ENCODE measurements at regions not wholly inside any gene's neighbourhood (a gene's known extent, or its start where the extent isn't known, plus 50 kb on each side); places are given as distances from the start of the nearest gene placed in this dataset.
"Not testable (repeated sequence)": the region's sequence is repeated elsewhere in the genome, so short reads cannot be mapped to it uniquely, and the experiment has no call there.

GRCh38 chr5:86671536-86671935, 53.8 kb downstream of the COX7C start:
- in situ Hi-C loops (cut with HindIII; ENCODE audit: low sequenced_read_pairs), result no loop called here

- in situ Hi-C loops (cut with HindIII; ENCODE audit: low sequenced_read_pairs), result no loop called here
These were observed 56.3 kb downstream of the COX7C start for GRCh38 chr5:86674069-86674468.

GRCh38 chr5:86675311-86675710, 57.6 kb downstream of the COX7C start:
- in situ Hi-C loops (cut with HindIII; ENCODE audit: low sequenced_read_pairs), result no loop called here

- in situ Hi-C loops (cut with HindIII; ENCODE audit: low sequenced_read_pairs), result no loop called here
These were observed 61.8 kb downstream of the COX7C start for GRCh38 chr5:86679529-86679928.

- in situ Hi-C loops (cut with HindIII; ENCODE audit: low sequenced_read_pairs), result no loop called here
These were observed 62.2 kb downstream of the COX7C start for GRCh38 chr5:86679949-86680348.

- in situ Hi-C loops (cut with HindIII; ENCODE audit: low sequenced_read_pairs), result no loop called here
These were observed 66.5 kb downstream of the COX7C start for GRCh38 chr5:86684222-86684621.

- in situ Hi-C loops (cut with HindIII; ENCODE audit: low sequenced_read_pairs), result no loop called here
These were observed 68.3 kb downstream of the COX7C start for GRCh38 chr5:86686046-86686445.

- in situ Hi-C loops (cut with HindIII; ENCODE audit: low sequenced_read_pairs), result no loop called here
These were observed 70.7 kb downstream of the COX7C start for GRCh38 chr5:86688406-86688805.

- in situ Hi-C loops (cut with HindIII; ENCODE audit: low sequenced_read_pairs), result no loop called here
These were observed 71.5 kb downstream of the COX7C start for GRCh38 chr5:86689103-86689729.

GRCh38 chr5:86709157-86709881, 91.6 kb downstream of the COX7C start:
- in situ Hi-C loops (cut with HindIII; ENCODE audit: low sequenced_read_pairs), result no loop called here

GRCh38 chr5:86716121-86716520, 98.4 kb downstream of the COX7C start:
- in situ Hi-C loops (cut with HindIII; ENCODE audit: low sequenced_read_pairs), result no loop called here

GRCh38 chr5:86731319-86732117, 113.8 kb downstream of the COX7C start:
- in situ Hi-C loops (cut with HindIII; ENCODE audit: low sequenced_read_pairs), result not testable (repeated sequence)

GRCh38 chr5:86735370-86735769, 117.6 kb downstream of the COX7C start:
- in situ Hi-C loops (cut with HindIII; ENCODE audit: low sequenced_read_pairs), result no loop called here

- in situ Hi-C loops (cut with HindIII; ENCODE audit: low sequenced_read_pairs), result no loop called here
These were observed 119.8 kb downstream of the COX7C start for GRCh38 chr5:86737579-86737978.

GRCh38 chr5:86748538-86749105, 130.9 kb downstream of the COX7C start:
- in situ Hi-C loops (cut with HindIII; ENCODE audit: low sequenced_read_pairs), result no loop called here

GRCh38 chr5:86749841-86750240, 132.1 kb downstream of the COX7C start:
- in situ Hi-C loops (cut with HindIII; ENCODE audit: low sequenced_read_pairs), result no loop called here

GRCh38 chr5:86756839-86757238, 139.1 kb downstream of the COX7C start:
- in situ Hi-C loops (cut with HindIII; ENCODE audit: low sequenced_read_pairs), result no loop called here

- in situ Hi-C loops (cut with HindIII; ENCODE audit: low sequenced_read_pairs), result no loop called here
These were observed 140.1 kb downstream of the COX7C start for GRCh38 chr5:86757824-86758223.

- in situ Hi-C loops (cut with HindIII; ENCODE audit: low sequenced_read_pairs), result no loop called here
These were observed 142.9 kb downstream of the COX7C start for GRCh38 chr5:86760661-86761060.

- in situ Hi-C loops (cut with HindIII; ENCODE audit: low sequenced_read_pairs), result no loop called here
These were observed 146.2 kb downstream of the COX7C start for GRCh38 chr5:86763929-86764328.

- in situ Hi-C loops (cut with HindIII; ENCODE audit: low sequenced_read_pairs), result no loop called here
These were observed 148.2 kb downstream of the COX7C start for GRCh38 chr5:86765778-86766502.
